ENCODE measurements at regions not wholly inside any gene's neighbourhood (a gene's known extent, or its start where the extent isn't known, plus 50 kb on each side); places are given as distances from the start of the nearest gene placed in this dataset.

GRCh38 chr4:15130441-15130840 lies 128.2 kb downstream of the CPEB2 start:
- ATAC-seq (no peak), DNase-seq (ENCODE audit: low spot score) (no peak)

DNA sequence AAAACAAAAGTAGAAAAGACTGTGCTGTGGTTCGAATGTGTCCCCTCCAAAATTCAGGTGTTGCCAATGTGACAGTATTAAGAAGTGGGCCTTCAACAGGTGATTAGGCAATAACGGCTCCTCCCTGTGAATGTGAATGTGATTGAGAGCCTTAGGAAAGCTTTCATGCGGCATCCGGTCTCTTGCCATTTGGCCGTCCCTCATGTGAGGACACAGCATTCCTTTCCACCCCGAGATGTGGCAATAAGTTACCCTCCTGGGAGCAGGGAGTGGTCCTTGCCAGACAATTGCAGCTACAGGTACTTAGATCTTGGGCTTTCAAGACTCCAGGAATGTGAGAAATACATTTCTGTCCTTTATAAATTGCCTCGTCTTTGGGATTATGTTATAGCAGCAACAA lies 129.3 kb downstream of the CPEB2 start:
- DNase-seq (ENCODE audit: low spot score): peak; percentile 65
- peak; percentile 88 for ATAC-seq

- ATAC-seq (no peak), DNase-seq (ENCODE audit: low spot score) (no peak)
Observed at GRCh38 chr4:15132739-15133138, 130.5 kb downstream of the CPEB2 start.

GRCh38 chr4:15139599-15139998 lies 137.3 kb downstream of the CPEB2 start:
- ATAC-seq (no peak), DNase-seq (ENCODE audit: low spot score) (no peak)

GRCh38 chr4:15142201-15142600 lies 139.9 kb downstream of the CPEB2 start:
- DNase-seq (ENCODE audit: low spot score) (no peak), ATAC-seq (no peak)

- no peak for ATAC-seq
- no peak for DNase-seq (ENCODE audit: low spot score)
Observed at GRCh38 chr4:15143551-15143950, 141.3 kb downstream of the CPEB2 start.

GRCh38 chr4:15144249-15144966 lies 142.1 kb downstream of the CPEB2 start:
- peak; percentile 74 for ATAC-seq
- DNase-seq (ENCODE audit: low spot score): peak; percentile 52

- no peak for ATAC-seq
- no peak for DNase-seq (ENCODE audit: low spot score)
Observed at GRCh38 chr4:15144967-15145295, 142.7 kb downstream of the CPEB2 start.

DNA sequence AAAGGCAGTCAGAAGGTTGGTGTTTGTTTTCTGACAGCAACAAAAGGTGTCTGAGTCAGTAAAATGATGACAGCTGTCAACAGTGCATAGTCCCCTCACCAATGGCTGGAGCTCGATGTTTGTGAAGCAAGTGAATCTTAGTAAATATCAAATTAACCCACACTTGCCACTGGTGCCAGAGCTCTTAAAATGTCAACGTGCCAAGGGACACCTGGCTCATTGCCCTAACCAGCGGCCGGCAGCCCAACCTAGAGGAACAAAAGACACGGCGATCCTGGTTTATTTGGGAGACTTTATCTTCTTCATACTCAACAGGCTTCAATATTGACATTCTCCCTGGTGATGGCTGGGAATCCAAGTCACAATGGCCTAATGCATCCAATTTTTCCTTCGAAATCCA lies 143.4 kb downstream of the CPEB2 start:
- DNase-seq (ENCODE audit: low spot score): peak; percentile 81
- peak; percentile 59 for ATAC-seq

GRCh38 chr4:15147714-15148113 lies 145.4 kb downstream of the CPEB2 start:
- ATAC-seq (no peak), DNase-seq (ENCODE audit: low spot score) (no peak)

GRCh38 chr4:15148199-15148598 lies 145.9 kb downstream of the CPEB2 start:
- no peak for ATAC-seq
- DNase-seq (ENCODE audit: low spot score): no peak

DNA sequence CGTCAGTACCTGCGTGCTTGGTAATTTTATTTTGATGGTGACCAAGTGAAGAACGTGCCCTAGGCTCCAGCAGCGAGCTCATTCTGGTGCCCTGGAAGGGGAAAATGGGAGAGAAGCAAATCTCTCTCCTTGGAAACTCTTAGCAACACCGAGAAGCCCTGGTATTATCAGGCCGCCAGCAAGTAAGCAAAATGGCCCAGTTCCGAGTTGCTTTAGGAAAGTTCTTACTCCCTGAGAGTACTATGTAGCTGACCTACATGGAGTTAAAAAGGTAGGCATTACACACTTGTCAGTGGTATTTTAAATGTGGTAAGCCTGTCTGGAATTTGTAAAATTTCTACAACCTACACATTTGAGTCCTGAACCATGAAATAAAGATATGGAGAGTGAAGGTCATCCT lies 146.4 kb downstream of the CPEB2 start:
- no peak for ATAC-seq
- DNase-seq (ENCODE audit: low spot score): no peak

GRCh38 chr4:15149234-15149838 lies 147.1 kb downstream of the CPEB2 start:
- no peak for ATAC-seq
- DNase-seq (ENCODE audit: low spot score): no peak

- DNase-seq (ENCODE audit: low spot score): peak; percentile 90
- peak; percentile 91 for ATAC-seq
Observed at GRCh38 chr4:15149839-15150592, 147.7 kb downstream of the CPEB2 start.

DNA sequence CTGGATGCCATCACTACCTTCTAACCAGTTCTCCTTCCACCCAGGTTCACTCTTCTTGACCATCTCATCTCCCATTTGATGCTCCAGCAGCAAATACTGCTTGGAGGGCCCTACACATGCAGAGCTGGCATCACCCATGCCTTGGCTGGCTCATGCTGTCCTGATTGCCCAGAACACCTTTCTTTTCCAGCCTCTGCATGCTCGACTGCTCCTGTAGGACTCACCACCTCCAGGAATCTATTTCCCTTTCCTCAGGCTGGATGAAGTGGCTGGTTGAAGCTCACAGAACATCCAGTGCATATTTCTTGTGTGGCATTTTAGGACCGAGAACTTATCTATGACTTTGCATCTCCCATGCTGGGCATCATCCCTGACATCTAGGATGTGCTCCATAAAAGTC lies 148.3 kb downstream of the CPEB2 start:
- DNase-seq (ENCODE audit: low spot score): no peak
- no peak for ATAC-seq

DNA sequence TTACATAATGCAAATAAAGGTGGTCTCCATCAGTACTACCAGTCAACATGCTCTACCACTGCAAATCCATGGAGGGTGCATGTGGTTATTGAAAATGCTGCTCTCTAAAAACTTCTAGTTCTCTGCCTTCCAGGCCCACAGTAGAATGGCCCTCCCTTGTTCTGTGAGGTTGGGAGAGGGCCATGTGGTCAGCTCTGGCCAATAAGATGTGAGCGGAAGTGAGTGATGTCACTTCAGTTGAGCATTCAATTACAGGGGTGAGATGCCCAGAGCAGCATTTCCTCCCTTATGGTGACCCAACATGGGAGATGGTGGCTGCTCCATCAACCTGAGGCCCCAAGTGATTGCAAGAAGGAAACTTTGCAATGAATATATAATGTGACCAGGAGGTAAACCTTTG lies 148.8 kb downstream of the CPEB2 start:
- ATAC-seq: no peak

GRCh38 chr4:15153662-15154061 lies 151.4 kb downstream of the CPEB2 start:
- no peak for DNase-seq (ENCODE audit: low spot score)

More for the DNA sequence above, 148.8 kb downstream of the CPEB2 start:
- DNase-seq (ENCODE audit: low spot score): no peak

DNA sequence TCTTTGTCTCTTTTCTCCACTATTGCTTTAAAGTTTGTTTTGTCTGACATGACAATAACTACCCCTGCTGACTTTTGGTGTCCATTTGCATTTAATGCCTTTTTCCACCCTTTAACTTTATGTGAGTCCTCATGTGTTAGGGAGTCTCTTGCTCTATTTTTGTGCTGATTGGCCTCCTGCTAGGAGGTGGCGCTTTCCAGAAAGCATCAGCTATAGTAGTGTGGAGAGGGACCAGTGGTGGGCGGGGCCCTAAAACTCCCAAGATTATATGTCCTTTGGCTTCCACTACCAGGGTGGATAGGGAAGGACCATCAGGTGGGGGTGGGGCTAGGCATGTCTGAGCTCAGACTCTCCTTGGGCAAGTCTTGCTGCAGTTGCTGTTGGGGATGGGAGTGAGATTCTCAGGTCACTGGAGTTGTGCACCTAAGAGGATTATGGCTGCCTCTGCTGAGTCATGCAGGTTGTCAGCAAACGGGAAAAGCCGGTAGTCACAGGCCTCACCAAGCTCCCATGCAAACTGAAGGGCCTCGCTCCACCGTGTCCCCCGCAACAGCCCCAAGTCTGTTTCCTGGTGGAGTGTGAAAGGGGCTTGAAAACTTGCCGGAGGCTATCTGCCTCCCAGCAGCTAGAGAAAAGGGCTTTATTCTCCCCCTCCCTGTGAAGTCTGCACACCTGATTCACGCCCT lies 156.3 kb downstream of the CPEB2 start:
- DNase-seq (ENCODE audit: low spot score): no peak
- ATAC-seq: no peak

More at GRCh38 chr4:15153662-15154061, 151.4 kb downstream of the CPEB2 start:
- no peak for ATAC-seq

DNA sequence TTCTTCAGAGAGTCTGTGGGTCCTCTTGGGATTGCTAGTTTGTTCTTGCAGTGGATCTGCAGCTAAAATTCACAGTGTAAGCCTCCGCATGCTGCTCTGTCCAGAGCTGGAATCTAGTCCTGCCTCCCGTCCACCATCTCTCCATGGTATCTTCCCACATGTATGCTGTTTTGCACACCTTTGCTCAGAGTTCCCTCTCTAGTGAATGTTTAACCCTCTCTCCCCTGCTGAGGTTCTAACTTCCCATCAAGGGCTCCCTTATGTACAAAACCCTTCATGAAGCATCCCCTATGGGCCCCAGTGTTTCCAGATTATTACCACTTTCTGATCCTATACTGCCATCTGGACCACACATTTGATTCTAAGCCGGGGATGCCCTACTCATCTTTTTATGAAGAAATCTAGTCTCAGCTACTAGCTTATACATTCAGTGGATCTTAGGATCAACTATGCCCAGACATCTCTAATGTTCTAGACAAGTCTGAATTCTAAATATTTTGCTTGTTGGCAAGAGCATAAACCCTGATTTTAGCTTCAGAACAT lies 157.3 kb downstream of the CPEB2 start:
- DNase-seq (ENCODE audit: low spot score): no peak
- ATAC-seq: no peak

DNA sequence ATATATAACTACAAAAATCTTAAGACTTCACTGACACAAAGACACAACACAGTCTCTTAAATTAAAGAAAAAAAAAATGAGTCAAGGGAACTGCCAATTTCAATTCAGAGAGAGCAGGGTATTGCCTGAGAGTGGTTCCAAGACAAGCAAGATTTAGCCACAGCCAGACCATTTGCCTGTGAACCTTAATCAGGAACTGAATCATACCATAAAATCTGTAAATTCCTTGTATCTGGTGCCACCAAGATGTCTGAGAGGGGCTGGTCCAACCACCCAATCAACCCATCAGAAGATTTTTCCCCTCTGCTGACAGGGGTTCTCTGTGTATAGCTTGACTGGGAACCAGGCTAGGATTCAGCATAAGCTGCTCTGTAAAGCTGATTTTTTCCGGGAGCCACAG lies 159.2 kb downstream of the CPEB2 start:
- no peak for ATAC-seq
- no peak for DNase-seq (ENCODE audit: low spot score)

GRCh38 chr4:15162046-15162445 lies 159.8 kb downstream of the CPEB2 start:
- ATAC-seq: no peak
- no peak for DNase-seq (ENCODE audit: low spot score)

Measured in left lobe of liver (tissue), 2 donors.